GM21367 (cell line): ENCODE measurements at regions not wholly inside any gene's neighbourhood (a gene's known extent, or its start where the extent isn't known, plus 50 kb on each side); places are given as distances from the start of the nearest gene placed in this dataset.
A peak's percentile ranks its signal among the peaks of the same experiment; 100 is the strongest.
"Not testable (repeated sequence)": the region's sequence is repeated elsewhere in the genome, so short reads cannot be mapped to it uniquely, and the experiment has no call there.

ENCODE experiments used
- ATAC-seq: cut with Tn5 transposase; IDR thresholded peaks from one replicate; pipeline ENCODE4 v1.9.1; 2021; ENCODE audit not compliant: unreplicated experiment

- no peak for ATAC-seq
Observed at GRCh38 chr14:28820677-28821076, 54.1 kb downstream of the FOXG1 start.

GRCh38 chr14:28821993-28822392 is 55.4 kb downstream of the FOXG1 start:
- ATAC-seq = no peak

GRCh38 chr14:28823245-28823644 is 56.7 kb downstream of the FOXG1 start:
- no peak for ATAC-seq

GRCh38 chr14:28830115-28830534 is 63.5 kb downstream of the FOXG1 start:
- ATAC-seq = no peak

- peak; percentile 98 for ATAC-seq
Observed at GRCh38 chr14:28831126-28831525, 64.5 kb downstream of the FOXG1 start.

- not testable (repeated sequence) for ATAC-seq
Observed at GRCh38 chr14:28842569-28842968, 76.0 kb downstream of the FOXG1 start.

- ATAC-seq = no peak
Observed at GRCh38 chr14:28867571-28867970, 101.0 kb downstream of the FOXG1 start.

- no peak for ATAC-seq
Observed at GRCh38 chr14:28870033-28870564, 103.5 kb downstream of the FOXG1 start.

GRCh38 chr14:28875934-28876571 is 109.5 kb downstream of the FOXG1 start:
- no peak for ATAC-seq

GRCh38 chr14:28876572-28876945 is 110.0 kb downstream of the FOXG1 start:
- ATAC-seq = no peak

GRCh38 chr14:28877923-28878322 is 111.3 kb downstream of the FOXG1 start:
- no peak for ATAC-seq

- ATAC-seq = no peak
Observed at GRCh38 chr14:28879573-28879996, 113.0 kb downstream of the FOXG1 start.

GRCh38 chr14:28886940-28887339 is 120.4 kb downstream of the FOXG1 start:
- no peak for ATAC-seq

- no peak for ATAC-seq
Observed at GRCh38 chr14:28895389-28895788, 128.8 kb downstream of the FOXG1 start.

GRCh38 chr14:28896337-28896736 is 129.8 kb downstream of the FOXG1 start:
- ATAC-seq = no peak

GRCh38 chr14:28901631-28902030 is 135.0 kb downstream of the FOXG1 start:
- no peak for ATAC-seq

GRCh38 chr14:28902930-28903329 is 136.3 kb downstream of the FOXG1 start:
- ATAC-seq = no peak

GRCh38 chr14:28911521-28911920 is 144.9 kb downstream of the FOXG1 start:
- no peak for ATAC-seq

- ATAC-seq = no peak
Observed at GRCh38 chr14:28913056-28913455, 146.5 kb downstream of the FOXG1 start.

- ATAC-seq = no peak
Observed at GRCh38 chr14:28926122-28926521, 159.5 kb downstream of the FOXG1 start.

- ATAC-seq = no peak
Observed at GRCh38 chr14:28931999-28932398, 165.4 kb downstream of the FOXG1 start.

GRCh38 chr14:28936601-28937000 is 170.0 kb downstream of the FOXG1 start:
- ATAC-seq = no peak

GRCh38 chr14:28941758-28942157 is 175.2 kb downstream of the FOXG1 start:
- no peak for ATAC-seq
